Ovary (tissue), 7 donors: ENCODE measurements at regions not wholly inside any gene's neighbourhood (a gene's known extent, or its start where the extent isn't known, plus 50 kb on each side); places are given as distances from the start of the nearest gene placed in this dataset.
"Not testable (repeated sequence)": the region's sequence is repeated elsewhere in the genome, so short reads cannot be mapped to it uniquely, and the experiment has no call there.

Source experiments
- DNase-seq, 5 donors: peaks; one replicate each; pipeline ENCODE4 v3.0.0-alpha.2; 2019 to 2020
- H3K27ac ChIP-seq, 2 donors: fragments of 200-600 bp; one replicate each; pipeline versions ENCODE4 v1.5.1 to v1.8.0; 2019 to 2022
- H3K27me3 ChIP-seq: fragments of 200-600 bp; one replicate; pipeline ENCODE4 v1.8.0; 2022
- H3K36me3 ChIP-seq: fragments of 200-600 bp; sonication (generic); one replicate; pipeline ENCODE4 v1.5.1; 2019
- H3K4me1 ChIP-seq: one replicate; pipeline ENCODE4 v1.8.1; 2013; ENCODE audit warnings: mild to moderate bottlenecking, moderate library complexity; ENCODE audit not compliant: insufficient read depth
- H3K4me3 ChIP-seq: fragments of 200-600 bp; sonication (generic); one replicate; pipeline ENCODE4 v1.5.1; 2017
- H3K9me3 ChIP-seq, 2 donors: fragments of 200-600 bp in 1 of 2; sonication (generic) in 1 of 2; one replicate each; pipeline versions ENCODE4 v1.5.1 to v1.8.1; 2013 to 2019; ENCODE audit warnings: mild to moderate bottlenecking in 1 of 2, moderate library complexity in 1 of 2
- CTCF ChIP-seq, 3 donors: fragments of 450-650 bp in 2 of 3; fragments of 200-600 bp in 1 of 3; IDR thresholded peaks; one replicate each; pipeline versions ENCODE4 v1.5.1 to v1.8.0; 2016 to 2022; ENCODE audit warnings: antibody characterized with exemption in 3 of 3, mild to moderate bottlenecking in 1 of 3
- EP300 ChIP-seq: sonication (generic); formaldehyde crosslinking; IDR thresholded peaks from one replicate; pipeline ENCODE4 v1.6.1; 2017; ENCODE audit warnings: antibody characterized with exemption
- POLR2A ChIP-seq: fragments of 450-650 bp; IDR thresholded peaks from one replicate; pipeline ENCODE4 v1.6.1; 2017; ENCODE audit warnings: antibody characterized with exemption, mild to moderate bottlenecking, moderate library complexity
- WGBS, 3 donors: extraction: QIAGEN DNeasy Blood & Tissue Kit in 1 of 3; methylation state at CpG; one replicate each; pipeline versions ENCODE4 v1.1.5 to v1.1.7; 2013 to 2017; 5-methylcytosine and 5-hydroxymethylcytosine counted together
- intact Hi-C, 4 donors: fragments of 100-400 bp; cut with DNase I; formaldehyde crosslinking; loops; one replicate each; pipeline versions ENCODE4 v1.11.0 to v1.15.1; 2022 to 2023
- donor health status: DM: no; HTN: no; CAD: no; lungs with moderate emphysema.
- donor health status: DM: no; HTN: no; CAD: no.
- donor health status: Bipolar disorder and iron deficiency.
- donor health status: DM: no; HTN: no; CAD: no.
- donor health status: DM: yes; HTN: yes; CAD: no.

GRCh38 chr10:44116474-44116873 lies 268.4 kb downstream of the CXCL12 start:
- 72 to 80% (median 77%) methylated on average over 7 of the region's 7 CpGs for WGBS, 3 donors
- H3K36me3 ChIP-seq = no peaks in the 10 kb centered on the region
- TF ChIP-seq POLR2A = no peak
- no peak for TF ChIP-seq EP300
- no peak for TF ChIP-seq CTCF (IDR thresholded peaks at IDR 0.05)
- no peak for DNase-seq
- H3K9me3 ChIP-seq = no peaks in the 10 kb centered on the region
- no peak overlapping the region for H3K27ac ChIP-seq
- no peaks in the 10 kb centered on the region for H3K27me3 ChIP-seq
- intact Hi-C loops = no loop called here
- H3K4me1 ChIP-seq = no peaks in the 10 kb centered on the region
- no peak overlapping the region for H3K4me3 ChIP-seq

GRCh38 chr10:44115516-44115915 lies 269.4 kb downstream of the CXCL12 start:
- H3K9me3 ChIP-seq = no peaks in the 10 kb centered on the region
- H3K36me3 ChIP-seq = no peaks in the 10 kb centered on the region
- H3K4me3 ChIP-seq = no peak overlapping the region
- TF ChIP-seq POLR2A = no peak
- TF ChIP-seq EP300 = no peak
- TF ChIP-seq CTCF (IDR thresholded peaks at IDR 0.05) = no peak
- no peaks in the 10 kb centered on the region for H3K27me3 ChIP-seq
- H3K4me1 ChIP-seq = no peaks in the 10 kb centered on the region
- no peak for DNase-seq
- intact Hi-C loops = no loop called here
- no peak overlapping the region for H3K27ac ChIP-seq
- 72 to 78% (median 75%) methylated on average over 5 of the region's 5 CpGs for WGBS, 3 donors

DNA sequence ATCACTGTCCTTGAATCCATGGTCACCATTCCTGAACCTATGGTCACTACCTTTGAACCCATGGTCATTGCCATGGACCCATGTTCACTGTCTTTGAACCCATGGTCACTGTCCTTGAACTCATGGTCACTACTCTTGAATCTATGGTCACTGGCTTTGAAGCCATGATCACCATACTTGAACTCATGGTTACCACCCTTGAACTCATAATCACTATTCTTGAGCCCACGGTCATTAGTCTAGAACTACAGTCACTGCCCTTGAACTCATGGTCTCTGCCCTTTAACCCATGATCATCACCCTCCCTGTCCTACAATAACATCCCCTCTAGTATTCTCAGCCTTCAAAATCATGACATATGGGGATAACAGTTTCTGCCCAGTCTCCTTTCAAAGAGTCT lies 270.5 kb downstream of the CXCL12 start:
- intact Hi-C loops = no loop called here
- H3K4me1 ChIP-seq = no peaks in the 10 kb centered on the region
- WGBS, 3 donors = 92 to 94% (median 93%) methylated on average over 1 of the region's 1 CpG
- no peak for TF ChIP-seq EP300
- TF ChIP-seq CTCF (IDR thresholded peaks at IDR 0.05) = no peak
- no peak for TF ChIP-seq POLR2A
- DNase-seq = no peak
- H3K36me3 ChIP-seq = no peaks in the 10 kb centered on the region
- no peaks in the 10 kb centered on the region for H3K27me3 ChIP-seq
- H3K9me3 ChIP-seq = no peaks in the 10 kb centered on the region
- no peak overlapping the region for H3K4me3 ChIP-seq
- H3K27ac ChIP-seq = no peak overlapping the region

GRCh38 chr10:44112280-44112679 lies 272.6 kb downstream of the CXCL12 start:
- not testable (repeated sequence) for H3K4me3 ChIP-seq

GRCh38 chr10:44105696-44106095 lies 279.2 kb downstream of the CXCL12 start:
- TF ChIP-seq EP300 (no peak), POLR2A (no peak), CTCF (IDR thresholded peaks at IDR 0.05) (no peak)
- Histone ChIP-seq H3K27ac (no peak overlapping the region), H3K36me3 (no peaks in the 10 kb centered on the region), H3K9me3 (no peaks in the 10 kb centered on the region), H3K27me3 (no peaks in the 10 kb centered on the region), H3K4me3 (no peak overlapping the region), H3K4me1 (no peaks in the 10 kb centered on the region)
- DNase-seq = no peak
- intact Hi-C loops = no loop called here
- WGBS, 3 donors = 45 to 56% (median 47%) methylated on average over 4 of the region's 4 CpGs

More at GRCh38 chr10:44112280-44112679, 272.6 kb downstream of the CXCL12 start:
- H3K4me1 ChIP-seq, H3K36me3 ChIP-seq, DNase-seq, H3K27me3 ChIP-seq, H3K9me3 ChIP-seq, H3K27ac ChIP-seq, intact Hi-C loops: not testable (repeated sequence)
- 51 to 65% (median 59%) methylated on average over 4 of the region's 4 CpGs for WGBS, 3 donors
